ENCODE measurements at regions not wholly inside any gene's neighbourhood (a gene's known extent, or its start where the extent isn't known, plus 50 kb on each side); places are given as distances from the start of the nearest gene placed in this dataset.

GRCh38 chr2:136243638-136244535 is 125.9 kb upstream of the CXCR4 start:
- DNase-seq (ENCODE audit: low spot score): no peak

- DNase-seq (ENCODE audit: low spot score): no peak
Observed at GRCh38 chr2:136242687-136243277, 124.8 kb upstream of the CXCR4 start.

- DNase-seq (ENCODE audit: low spot score): no peak
Observed at GRCh38 chr2:136242100-136242499, 124.2 kb upstream of the CXCR4 start.

- DNase-seq (ENCODE audit: low spot score): no peak
Observed at GRCh38 chr2:136239079-136239685, 121.2 kb upstream of the CXCR4 start.

GRCh38 chr2:136238286-136239078 is 120.5 kb upstream of the CXCR4 start:
- no peak for DNase-seq (ENCODE audit: low spot score)

GRCh38 chr2:136236019-136236418 is 118.1 kb upstream of the CXCR4 start:
- no peak for DNase-seq (ENCODE audit: low spot score)

GRCh38 chr2:136235546-136235945 is 117.6 kb upstream of the CXCR4 start:
- DNase-seq (ENCODE audit: low spot score): no peak

GRCh38 chr2:136234261-136234660 is 116.3 kb upstream of the CXCR4 start:
- no peak for DNase-seq (ENCODE audit: low spot score)

- DNase-seq (ENCODE audit: low spot score): no peak
Observed at GRCh38 chr2:136233298-136233697, 115.3 kb upstream of the CXCR4 start.

GRCh38 chr2:136232456-136233172 is 114.7 kb upstream of the CXCR4 start:
- no peak for DNase-seq (ENCODE audit: low spot score)

- DNase-seq (ENCODE audit: low spot score): no peak
Observed at GRCh38 chr2:136230464-136230863, 112.5 kb upstream of the CXCR4 start.

- DNase-seq (ENCODE audit: low spot score): no peak
Observed at GRCh38 chr2:136226903-136227302, 109.0 kb upstream of the CXCR4 start.

GRCh38 chr2:136225950-136226835 is 108.2 kb upstream of the CXCR4 start:
- no peak for DNase-seq (ENCODE audit: low spot score)

GRCh38 chr2:136223274-136223673 is 105.3 kb upstream of the CXCR4 start:
- no peak for DNase-seq (ENCODE audit: low spot score)

GRCh38 chr2:136222862-136223261 is 104.9 kb upstream of the CXCR4 start:
- DNase-seq (ENCODE audit: low spot score): no peak

- DNase-seq (ENCODE audit: low spot score): no peak
Observed at GRCh38 chr2:136221026-136221425, 103.1 kb upstream of the CXCR4 start.

- no peak for DNase-seq (ENCODE audit: low spot score)
Observed at GRCh38 chr2:136219963-136220362, 102.0 kb upstream of the CXCR4 start.

GRCh38 chr2:136219341-136219740 is 101.4 kb upstream of the CXCR4 start:
- DNase-seq (ENCODE audit: low spot score): no peak

- no peak for DNase-seq (ENCODE audit: low spot score)
Observed at GRCh38 chr2:136217996-136218395, 100.0 kb upstream of the CXCR4 start.

GRCh38 chr2:136215908-136216472 is 98.0 kb upstream of the CXCR4 start:
- DNase-seq (ENCODE audit: low spot score): no peak
